NCI-H524 treated with DMSO at 0.1 percent for 48 hours (cell line): ENCODE measurements at regions not wholly inside any gene's neighbourhood (a gene's known extent, or its start where the extent isn't known, plus 50 kb on each side); places are given as distances from the start of the nearest gene placed in this dataset.

Source experiments
- DNase-seq: peaks from one replicate; lab custom pipeline; 2025; lab: John Stamatoyannopoulos, UW

GRCh38 chr2:104158191-104158590, 695.7 kb upstream of the POU3F3 start:
- DNase-seq = no peak

- no peak for DNase-seq
Observed at GRCh38 chr2:104163611-104164130, 690.2 kb upstream of the POU3F3 start.

GRCh38 chr2:104164721-104165252, 689.1 kb upstream of the POU3F3 start:
- DNase-seq = no peak

GRCh38 chr2:104177179-104177578, 676.7 kb upstream of the POU3F3 start:
- no peak for DNase-seq

GRCh38 chr2:104179644-104180043, 674.3 kb upstream of the POU3F3 start:
- no peak for DNase-seq

- no peak for DNase-seq
Observed at GRCh38 chr2:104200533-104201168, 653.3 kb upstream of the POU3F3 start.

GRCh38 chr2:104213758-104214157, 640.2 kb upstream of the POU3F3 start:
- DNase-seq = no peak

GRCh38 chr2:104215269-104216161, 638.4 kb upstream of the POU3F3 start:
- no peak for DNase-seq

- no peak for DNase-seq
Observed at GRCh38 chr2:104233591-104233990, 620.3 kb upstream of the POU3F3 start.

- DNase-seq = no peak
Observed at GRCh38 chr2:104236491-104236890, 617.4 kb upstream of the POU3F3 start.

GRCh38 chr2:104240984-104241383, 612.9 kb upstream of the POU3F3 start:
- no peak for DNase-seq

- DNase-seq = no peak
Observed at GRCh38 chr2:104249629-104250028, 604.3 kb upstream of the POU3F3 start.

GRCh38 chr2:104250635-104251034, 603.3 kb upstream of the POU3F3 start:
- no peak for DNase-seq

- DNase-seq = no peak
Observed at GRCh38 chr2:104254017-104254416, 599.9 kb upstream of the POU3F3 start.

- DNase-seq = no peak
Observed at GRCh38 chr2:104262714-104263113, 591.2 kb upstream of the POU3F3 start.

GRCh38 chr2:104279646-104280045, 574.3 kb upstream of the POU3F3 start:
- DNase-seq = no peak

GRCh38 chr2:104280216-104280615, 573.7 kb upstream of the POU3F3 start:
- DNase-seq = no peak

GRCh38 chr2:104286841-104287240, 567.1 kb upstream of the POU3F3 start:
- DNase-seq = no peak

- DNase-seq = no peak
Observed at GRCh38 chr2:104289651-104290565, 564.0 kb upstream of the POU3F3 start.

GRCh38 chr2:104290566-104290891, 563.4 kb upstream of the POU3F3 start:
- no peak for DNase-seq

GRCh38 chr2:104312684-104313083, 541.2 kb upstream of the POU3F3 start:
- no peak for DNase-seq
